Lung (tissue), 11 donors: ENCODE measurements at regions not wholly inside any gene's neighbourhood (a gene's known extent, or its start where the extent isn't known, plus 50 kb on each side); places are given as distances from the start of the nearest gene placed in this dataset.

Experiments used
- ATAC-seq: fragments of 200-7000 bp; cut with Tn5 transposase; one replicate; pipeline ENCODE4 v1.9.1; 2020; ENCODE audit warnings: moderate number of reproducible peaks; ENCODE audit not compliant: insufficient read depth, low FRiP score
- DNase-seq, 3 donors: peaks; one replicate each; pipeline ENCODE4 v3.0.0-alpha.2; 2013 to 2017
- H3K27ac ChIP-seq, 2 donors: one replicate each; pipeline ENCODE4 v1.5.1; 2013; ENCODE audit warnings: mild to moderate bottlenecking in 2 of 2, moderate library complexity in 2 of 2, control low read depth in 1 of 2, inconsistent platforms in 1 of 2, low read depth in 1 of 2, low read length in 1 of 2
- H3K27me3 ChIP-seq, 3 donors: one replicate each; pipeline ENCODE4 v1.5.1; 2013; ENCODE audit warnings: low read length in 2 of 3; ENCODE audit not compliant: control insufficient read depth in 3 of 3, insufficient read depth in 3 of 3
- H3K36me3 ChIP-seq, 4 donors: one replicate each; pipeline ENCODE4 v1.5.1; 2013; ENCODE audit warnings: low read length in 4 of 4, mild to moderate bottlenecking in 1 of 4, moderate library complexity in 1 of 4; ENCODE audit not compliant: control insufficient read depth in 4 of 4, insufficient read depth in 4 of 4
- H3K4me1 ChIP-seq, 5 donors: one replicate each; pipeline ENCODE4 v1.5.1; 2013; ENCODE audit warnings: low read length in 5 of 5, mild to moderate bottlenecking in 2 of 5, moderate library complexity in 1 of 5; ENCODE audit not compliant: control insufficient read depth in 5 of 5, insufficient read depth in 5 of 5
- H3K4me3 ChIP-seq: one replicate; pipeline ENCODE4 v1.5.1; 2013; ENCODE audit warnings: mild to moderate bottlenecking, control low read depth, moderate library complexity
- H3K9ac ChIP-seq, 2 donors: one replicate each; pipeline ENCODE4 v1.5.1; 2013; ENCODE audit warnings: low read length in 2 of 2, control low read depth in 1 of 2; ENCODE audit not compliant: insufficient read depth in 1 of 2
- H3K9me3 ChIP-seq, 4 donors: one replicate each; pipeline ENCODE4 v1.5.1; 2013; ENCODE audit warnings: low read length in 3 of 4, mild to moderate bottlenecking in 1 of 4, moderate library complexity in 1 of 4; ENCODE audit not compliant: control insufficient read depth in 4 of 4, insufficient read depth in 3 of 4
- CTCF ChIP-seq: IDR thresholded peaks from 2 replicates; pipeline ENCODE4 v1.5.1; 2012; ENCODE audit warnings: mild to moderate bottlenecking; ENCODE audit errors: control extremely low read depth, extremely low read depth
- WGBS, 2 donors: extraction: QIAGEN DNeasy Blood & Tissue Kit; methylation state at CpG; one replicate each; pipeline ENCODE4 v1.1.7; 2013; 5-methylcytosine and 5-hydroxymethylcytosine counted together
- donor health status: control.
- donor health status: control.
- donor health status: Bipolar disorder and iron deficiency.
- donor health status: healthy.
- donor health status: DM: yes; HTN: yes; CAD: no.

GRCh38 chr16:89027281-89027680 is 50.3 kb upstream of the CBFA2T3 start:
- Histone ChIP-seq H3K4me3 (no peak overlapping the region), H3K27me3 (peaks cover 0 to 12% (median 3%) of the 10 kb centered on the region in 3 donors), H3K27ac (no peak overlapping the region), H3K9ac (no peak overlapping the region), H3K4me1 (no peaks in the 10 kb centered on the region), H3K36me3 (no peaks in the 10 kb centered on the region), H3K9me3 (peaks cover 0 to 15% (median 6%) of the 10 kb centered on the region in 4 donors)
- no peak for DNase-seq
- 83 to 91% methylated on average over 1 of the region's 1 CpG for WGBS, 2 donors
- no peak for TF ChIP-seq CTCF
- ATAC-seq, result no peak

- Histone ChIP-seq H3K27me3 (peaks cover 5 to 16% (median 9%) of the 10 kb centered on the region in 3 donors), H3K36me3 (no peaks in the 10 kb centered on the region), H3K27ac (no peak overlapping the region), H3K4me1 (no peaks in the 10 kb centered on the region), H3K9me3 (no peaks in the 10 kb centered on the region), H3K4me3 (no peak overlapping the region), H3K9ac (no peak overlapping the region)
- DNase-seq (peak in 1 of 3 donors; percentile 13), ATAC-seq (peak; percentile 47)
- no peak for TF ChIP-seq CTCF
- WGBS, 2 donors, result 41 to 57% methylated on average over 24 of the region's 24 CpGs
Measured at GRCh38 chr16:89031715-89032659, 55.0 kb upstream of the CBFA2T3 start.

GRCh38 chr16:89033304-89033703 is 56.3 kb upstream of the CBFA2T3 start:
- Histone ChIP-seq H3K4me3 (no peak overlapping the region), H3K4me1 (no peaks in the 10 kb centered on the region), H3K36me3 (no peaks in the 10 kb centered on the region), H3K27ac (no peak overlapping the region), H3K9ac (no peak overlapping the region), H3K9me3 (no peaks in the 10 kb centered on the region), H3K27me3 (peaks cover 5 to 18% (median 6%) of the 10 kb centered on the region in 3 donors)
- DNase-seq (no peak), ATAC-seq (no peak)
- WGBS, 2 donors, result 82% methylated on average over 10 of the region's 10 CpGs
- no peak for TF ChIP-seq CTCF
